ENCODE measurements at regions not wholly inside any gene's neighbourhood (a gene's known extent, or its start where the extent isn't known, plus 50 kb on each side); places are given as distances from the start of the nearest gene placed in this dataset.

GRCh38 chr9:107711542-107711941 is 222.0 kb upstream of the KLF4 start:
- no peak overlapping the region for H3K27ac Mint-ChIP-seq (ENCODE audit: unreplicated experiment)

DNA sequence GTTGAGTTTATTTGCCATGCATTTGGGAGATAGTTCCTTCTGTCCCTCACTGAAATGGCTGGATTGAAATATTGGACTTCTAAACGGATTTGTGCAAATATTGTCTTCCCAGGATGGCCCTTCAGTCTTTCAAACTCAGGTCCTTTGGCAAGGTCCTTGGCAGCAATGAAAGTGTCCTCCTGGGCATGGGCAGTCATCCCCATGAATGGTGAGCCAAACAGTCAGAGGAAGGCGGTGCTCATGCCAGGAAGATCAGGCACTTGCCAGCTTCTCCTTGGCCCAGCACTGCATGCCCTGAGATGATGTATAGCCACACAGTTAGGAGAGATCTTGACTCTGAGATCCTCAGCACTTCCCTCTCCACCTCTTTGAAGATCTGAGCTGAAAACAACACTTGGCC is 221.4 kb upstream of the KLF4 start:
- H3K27ac Mint-ChIP-seq (ENCODE audit: unreplicated experiment) = no peak overlapping the region
- TF ChIP-seq CTCF (IDR thresholded peaks at IDR 0.05; ENCODE audit: insufficient read depth in 1 of 2, low read depth in 1 of 2, low read length in 1 of 2, severe bottlenecking in 1 of 2, unreplicated experiment in 1 of 2) = no peak
- no peak overlapping the region for H3K4me3 Mint-ChIP-seq (ENCODE audit: unreplicated experiment)
- intact Hi-C loops (cut with micrococcal nuclease; ENCODE audit: unreplicated experiment) = no loop called here
- Histone ChIP-seq H3K4me1 (no peaks in the 10 kb centered on the region), H3K9me3 (no peaks in the 10 kb centered on the region), H3K27me3 (replicated peaks; ENCODE audit: control insufficient read depth, insufficient read depth, low read length) (no peaks in the 10 kb centered on the region), H3K36me3 (ENCODE audit: control insufficient read depth, insufficient read depth, low read length) (no peaks in the 10 kb centered on the region), H3K4me3 (ENCODE audit: low read depth, low read length) (no peak overlapping the region)
- H3K9me3 Mint-ChIP-seq (ENCODE audit: unreplicated experiment) = no peaks in the 10 kb centered on the region
- peaks cover 7% of the 10 kb centered on the region for H3K4me1 Mint-ChIP-seq (ENCODE audit: low read depth, unreplicated experiment)
- ChIA-PET POLR2A (no interaction called here), CTCF (no interaction called here)
- DNase-seq = no peak
- no TSS peak for BruUV-seq (replicated peaks)
- no peaks in the 10 kb centered on the region for H3K36me3 Mint-ChIP-seq (ENCODE audit: insufficient read depth, unreplicated experiment)
- H3K27me3 Mint-ChIP-seq (ENCODE audit: insufficient read depth, unreplicated experiment) = no peaks in the 10 kb centered on the region

More at GRCh38 chr9:107711542-107711941, 222.0 kb upstream of the KLF4 start:
- intact Hi-C loops (cut with micrococcal nuclease; ENCODE audit: unreplicated experiment) = no loop called here
- Histone ChIP-seq H3K4me1 (no peaks in the 10 kb centered on the region), H3K4me3 (ENCODE audit: low read depth, low read length) (no peak overlapping the region), H3K27me3 (replicated peaks; ENCODE audit: control insufficient read depth, insufficient read depth, low read length) (no peaks in the 10 kb centered on the region), H3K9me3 (no peaks in the 10 kb centered on the region), H3K36me3 (ENCODE audit: control insufficient read depth, insufficient read depth, low read length) (no peaks in the 10 kb centered on the region)
- no peak for DNase-seq
- POLR2A ChIA-PET = no interaction called here
- no peak for TF ChIP-seq CTCF (IDR thresholded peaks at IDR 0.05; ENCODE audit: insufficient read depth in 1 of 2, low read depth in 1 of 2, low read length in 1 of 2, severe bottlenecking in 1 of 2, unreplicated experiment in 1 of 2)
- no TSS peak for BruUV-seq (replicated peaks)
- Mint-ChIP-seq H3K4me1 (ENCODE audit: low read depth, unreplicated experiment) (peaks cover 7% of the 10 kb centered on the region), H3K4me3 (ENCODE audit: unreplicated experiment) (no peak overlapping the region), H3K36me3 (ENCODE audit: insufficient read depth, unreplicated experiment) (no peaks in the 10 kb centered on the region), H3K27me3 (ENCODE audit: insufficient read depth, unreplicated experiment) (no peaks in the 10 kb centered on the region), H3K9me3 (ENCODE audit: unreplicated experiment) (no peaks in the 10 kb centered on the region)
- CTCF ChIA-PET = no interaction called here

DNA sequence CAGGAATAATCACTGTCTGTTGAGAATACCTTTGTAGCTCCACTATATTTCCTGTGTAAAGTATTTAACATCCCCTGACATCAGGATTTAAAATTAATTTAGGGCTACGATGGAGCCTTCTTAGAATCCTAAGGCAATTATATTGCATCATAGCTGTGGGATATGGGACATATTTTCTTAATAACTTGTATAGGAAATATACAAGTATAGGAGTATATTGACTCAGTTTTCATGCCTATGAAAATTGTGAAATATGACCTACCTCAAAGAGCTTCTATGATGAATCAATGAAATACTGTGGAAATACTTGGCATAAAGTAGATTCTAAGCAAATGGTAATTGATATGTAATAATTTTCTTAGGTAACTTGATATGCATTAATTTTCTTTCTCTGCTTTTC is 221.0 kb upstream of the KLF4 start:
- no peaks in the 10 kb centered on the region for H3K27me3 Mint-ChIP-seq (ENCODE audit: insufficient read depth, unreplicated experiment)
- ChIA-PET POLR2A (no interaction called here), CTCF (no interaction called here)
- H3K36me3 ChIP-seq (ENCODE audit: control insufficient read depth, insufficient read depth, low read length) = no peaks in the 10 kb centered on the region
- no peak overlapping the region for H3K27ac Mint-ChIP-seq (ENCODE audit: unreplicated experiment)
- H3K36me3 Mint-ChIP-seq (ENCODE audit: insufficient read depth, unreplicated experiment) = no peaks in the 10 kb centered on the region
- TF ChIP-seq CTCF (IDR thresholded peaks at IDR 0.05; ENCODE audit: insufficient read depth in 1 of 2, low read depth in 1 of 2, low read length in 1 of 2, severe bottlenecking in 1 of 2, unreplicated experiment in 1 of 2) = no peak
- no peaks in the 10 kb centered on the region for H3K9me3 Mint-ChIP-seq (ENCODE audit: unreplicated experiment)
- no peaks in the 10 kb centered on the region for H3K27me3 ChIP-seq (replicated peaks; ENCODE audit: control insufficient read depth, insufficient read depth, low read length)
- peaks cover 7% of the 10 kb centered on the region for H3K4me1 Mint-ChIP-seq (ENCODE audit: low read depth, unreplicated experiment)
- intact Hi-C loops (cut with micrococcal nuclease; ENCODE audit: unreplicated experiment) = no loop called here
- BruUV-seq (replicated peaks) = no TSS peak
- DNase-seq = no peak
- no peak overlapping the region for H3K4me3 Mint-ChIP-seq (ENCODE audit: unreplicated experiment)
- no peaks in the 10 kb centered on the region for H3K9me3 ChIP-seq
- H3K4me3 ChIP-seq (ENCODE audit: low read depth, low read length) = no peak overlapping the region
- H3K4me1 ChIP-seq = no peaks in the 10 kb centered on the region

All from Caco-2 (cell line).